Tibial nerve (tissue), 4 donors: ENCODE measurements at regions not wholly inside any gene's neighbourhood (a gene's known extent, or its start where the extent isn't known, plus 50 kb on each side); places are given as distances from the start of the nearest gene placed in this dataset.

Source experiments
- DNase-seq, 2 donors: peaks; one replicate each; pipeline ENCODE4 v3.0.0-alpha.2; 2019; ENCODE audit warnings: low spot score in 2 of 2
- H3K27ac ChIP-seq, 4 donors: fragments of 200-600 bp; sonication (generic) in 3 of 4; one replicate each; pipeline ENCODE4 v1.5.1; 2017 to 2019; ENCODE audit warnings: mild to moderate bottlenecking in 1 of 4
- H3K27me3 ChIP-seq, 2 donors: fragments of 200-600 bp; sonication (generic) in 1 of 2; one replicate each; pipeline versions ENCODE4 v1.5.1 to v1.6.0; 2017 to 2019
- H3K36me3 ChIP-seq, 3 donors: fragments of 200-600 bp; sonication (generic); one replicate each; pipeline ENCODE4 v1.5.1; 2018 to 2019
- H3K4me1 ChIP-seq, 4 donors: fragments of 200-600 bp; sonication (generic) in 3 of 4; one replicate each; pipeline ENCODE4 v1.5.1; 2017 to 2019
- H3K4me3 ChIP-seq, 4 donors: fragments of 200-600 bp; sonication (generic) in 3 of 4; one replicate each; pipeline ENCODE4 v1.5.1; 2017 to 2019; ENCODE audit warnings: mild to moderate bottlenecking in 1 of 4, moderate library complexity in 1 of 4
- H3K9me3 ChIP-seq, 4 donors: fragments of 200-600 bp; sonication (generic) in 3 of 4; one replicate each; pipeline ENCODE4 v1.5.1; 2017 to 2019
- CTCF ChIP-seq, 5 experiments: fragments of 200-600 bp in 3 of 5; fragments of 450-650 bp in 2 of 5; sonication (generic) in 3 of 5; IDR thresholded peaks; one replicate each; pipeline ENCODE4 v1.5.1; 2016 to 2019; ENCODE audit warnings: antibody characterized with exemption in 5 of 5, mild to moderate bottlenecking in 3 of 5, moderate library complexity in 2 of 5
- EP300 ChIP-seq, 2 donors: sonication (generic); formaldehyde crosslinking; IDR thresholded peaks; one replicate each; pipeline ENCODE4 v1.6.1; 2017; ENCODE audit warnings: antibody characterized with exemption in 2 of 2, mild to moderate bottlenecking in 1 of 2
- POLR2A ChIP-seq, 2 donors: fragments of 450-650 bp; IDR thresholded peaks; one replicate each; pipeline ENCODE4 v1.6.1; 2017; ENCODE audit warnings: antibody characterized with exemption in 2 of 2, mild to moderate bottlenecking in 2 of 2, moderate library complexity in 2 of 2
- WGBS, 2 donors: methylation state at CpG; one replicate each; pipeline ENCODE4 v1.1.5; 2018; 5-methylcytosine and 5-hydroxymethylcytosine counted together

- no peak for DNase-seq
- H3K36me3 ChIP-seq: no peaks in the 10 kb centered on the region
- H3K27ac ChIP-seq: no peak overlapping the region
- no peaks in the 10 kb centered on the region for H3K9me3 ChIP-seq
- no peaks in the 10 kb centered on the region for H3K4me1 ChIP-seq
- no peak overlapping the region for H3K4me3 ChIP-seq
- H3K27me3 ChIP-seq: no peaks in the 10 kb centered on the region
- no peak for TF ChIP-seq CTCF (IDR thresholded peaks at IDR 0.05)
- TF ChIP-seq POLR2A (IDR thresholded peaks at IDR 0.05): no peak
- TF ChIP-seq EP300 (IDR thresholded peaks at IDR 0.05): no peak
- 82 to 83% methylated on average over 3 of the region's 3 CpGs for WGBS, 2 donors
These were observed 241.3 kb upstream of the ANO3 start for GRCh38 chr11:26090651-26091050.

- TF ChIP-seq EP300 (IDR thresholded peaks at IDR 0.05) (no peak), CTCF (IDR thresholded peaks at IDR 0.05) (no peak), POLR2A (IDR thresholded peaks at IDR 0.05) (no peak)
- Histone ChIP-seq H3K4me1 (no peaks in the 10 kb centered on the region), H3K4me3 (no peak overlapping the region), H3K27me3 (no peaks in the 10 kb centered on the region), H3K9me3 (no peaks in the 10 kb centered on the region), H3K27ac (no peak overlapping the region), H3K36me3 (no peaks in the 10 kb centered on the region)
- DNase-seq: no peak
- WGBS, 2 donors: 96 to 98% methylated on average over 2 of the region's 2 CpGs
These were observed 238.7 kb upstream of the ANO3 start for GRCh38 chr11:26093206-26093605.

GRCh38 chr11:26095340-26095739 is 236.6 kb upstream of the ANO3 start:
- H3K27ac ChIP-seq: no peak overlapping the region

GRCh38 chr11:26096451-26096850 is 235.5 kb upstream of the ANO3 start:
- no peaks in the 10 kb centered on the region for H3K27me3 ChIP-seq
- no peak for DNase-seq
- H3K4me3 ChIP-seq: no peak overlapping the region
- no peaks in the 10 kb centered on the region for H3K4me1 ChIP-seq
- no peaks in the 10 kb centered on the region for H3K9me3 ChIP-seq
- no peaks in the 10 kb centered on the region for H3K36me3 ChIP-seq
- no peak overlapping the region for H3K27ac ChIP-seq
- WGBS, 2 donors: 34 to 38% methylated on average over 6 of the region's 6 CpGs
- TF ChIP-seq POLR2A (IDR thresholded peaks at IDR 0.05) (no peak), CTCF (IDR thresholded peaks at IDR 0.05) (no peak), EP300 (IDR thresholded peaks at IDR 0.05) (no peak)

More at GRCh38 chr11:26095340-26095739, 236.6 kb upstream of the ANO3 start:
- no peaks in the 10 kb centered on the region for H3K36me3 ChIP-seq
- no peak overlapping the region for H3K4me3 ChIP-seq
- WGBS, 2 donors: 68 to 70% methylated on average over 5 of the region's 5 CpGs
- DNase-seq: no peak
- H3K4me1 ChIP-seq: no peaks in the 10 kb centered on the region
- H3K9me3 ChIP-seq: no peaks in the 10 kb centered on the region
- H3K27me3 ChIP-seq: no peaks in the 10 kb centered on the region
- no peak for TF ChIP-seq EP300 (IDR thresholded peaks at IDR 0.05)
- TF ChIP-seq CTCF (IDR thresholded peaks at IDR 0.05): no peak
- no peak for TF ChIP-seq POLR2A (IDR thresholded peaks at IDR 0.05)

- DNase-seq: no peak
- no peaks in the 10 kb centered on the region for H3K4me1 ChIP-seq
- H3K9me3 ChIP-seq: no peaks in the 10 kb centered on the region
- TF ChIP-seq CTCF (IDR thresholded peaks at IDR 0.05) (no peak), POLR2A (IDR thresholded peaks at IDR 0.05) (no peak), EP300 (IDR thresholded peaks at IDR 0.05) (no peak)
- WGBS, 2 donors: 88 to 91% methylated on average over 5 of the region's 5 CpGs
- H3K4me3 ChIP-seq: no peak overlapping the region
- no peaks in the 10 kb centered on the region for H3K36me3 ChIP-seq
- no peak overlapping the region for H3K27ac ChIP-seq
- no peaks in the 10 kb centered on the region for H3K27me3 ChIP-seq
These were observed 229.6 kb upstream of the ANO3 start for GRCh38 chr11:26102325-26102724.
